SK-N-SH treated with all-trans-retinoic acid at 6 μM for 48 hours (cell line): ENCODE measurements at regions not wholly inside any gene's neighbourhood (a gene's known extent, or its start where the extent isn't known, plus 50 kb on each side); places are given as distances from the start of the nearest gene placed in this dataset.

Source experiments
- ARNTL ChIP-seq: fragments of 450-650 bp; formaldehyde crosslinking; IDR thresholded peaks from 2 replicates; pipeline ENCODE4 v1.5.0; 2020; ENCODE audit warnings: low read depth, mild to moderate bottlenecking, moderate library complexity, borderline replicate concordance
- BACH2 ChIP-seq: fragments of 250-450 bp; sonication (Bioruptor Pico); IDR thresholded peaks from 2 replicates; pipeline ENCODE4 v1.9.0; 2021; ENCODE audit warnings: mild to moderate bottlenecking, borderline replicate concordance
- CSDC2 ChIP-seq: fragments of 250-450 bp; sonication (Bioruptor Pico); IDR thresholded peaks from 2 replicates; pipeline ENCODE4 v1.5.0; 2020; ENCODE audit warnings: mild to moderate bottlenecking, moderate library complexity
- ESRRG ChIP-seq: fragments of 250-450 bp; sonication (Bioruptor Pico); IDR thresholded peaks from 2 replicates; pipeline ENCODE4 v1.6.1; 2021; ENCODE audit warnings: mild to moderate bottlenecking
- GLIS3 ChIP-seq: fragments of 250-450 bp; sonication (Bioruptor Pico); IDR thresholded peaks from 2 replicates; pipeline ENCODE4 v1.5.0; 2020; ENCODE audit warnings: mild to moderate bottlenecking, moderate library complexity
- RARB ChIP-seq: fragments of 250-450 bp; sonication (Bioruptor Pico); IDR thresholded peaks from 2 replicates; pipeline ENCODE4 v1.8.0; 2021; ENCODE audit warnings: mild to moderate bottlenecking, moderate library complexity
- ZFP3 ChIP-seq: fragments of 250-450 bp; sonication (Bioruptor Pico); IDR thresholded peaks from 2 replicates; pipeline ENCODE4 v1.5.0; 2020; ENCODE audit warnings: mild to moderate bottlenecking, moderate library complexity
- ZNF8 ChIP-seq: fragments of 450-650 bp; formaldehyde crosslinking; IDR thresholded peaks from 2 replicates; pipeline ENCODE4 v1.5.0; 2020; ENCODE audit warnings: mild to moderate bottlenecking, moderate library complexity
- TF ChIP-seq, protein P1 (sequence below): fragments of 250-450 bp; sonication (Bioruptor Pico); IDR thresholded peaks from 2 replicates; pipeline ENCODE4 v1.5.1; 2021; ENCODE audit warnings: mild to moderate bottlenecking, moderate library complexity
- TF ChIP-seq, protein P2 (sequence below): fragments of 250-450 bp; sonication (Bioruptor Pico); IDR thresholded peaks from 2 replicates; pipeline ENCODE4 v1.8.0; 2020; ENCODE audit warnings: mild to moderate bottlenecking, moderate library complexity, borderline replicate concordance

DNA sequence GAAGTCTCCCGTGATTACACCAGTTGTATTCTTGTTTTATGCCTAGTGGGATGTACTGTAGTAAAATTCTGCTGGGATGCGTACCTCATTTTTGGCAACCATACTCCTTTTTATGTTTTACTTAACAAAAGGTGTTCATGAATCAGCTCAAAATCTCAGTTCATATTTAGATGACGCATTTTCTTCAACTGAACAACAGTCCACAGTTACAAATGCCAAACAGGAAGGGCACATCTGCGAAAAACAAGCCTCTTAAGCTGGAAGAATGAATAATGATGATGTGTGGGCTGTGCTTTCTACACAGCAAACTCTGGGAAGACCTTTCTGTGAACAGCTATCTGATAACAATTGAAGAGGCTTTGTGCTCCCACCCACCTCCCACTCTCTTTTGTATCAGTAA is 68.4 kb upstream of the NRBF2 start:
- TF ChIP-seq CSDC2 = no peak
- no peak for TF ChIP-seq RARB (CRISPR knock-in tag)
- TF ChIP-seq, protein P1, sequence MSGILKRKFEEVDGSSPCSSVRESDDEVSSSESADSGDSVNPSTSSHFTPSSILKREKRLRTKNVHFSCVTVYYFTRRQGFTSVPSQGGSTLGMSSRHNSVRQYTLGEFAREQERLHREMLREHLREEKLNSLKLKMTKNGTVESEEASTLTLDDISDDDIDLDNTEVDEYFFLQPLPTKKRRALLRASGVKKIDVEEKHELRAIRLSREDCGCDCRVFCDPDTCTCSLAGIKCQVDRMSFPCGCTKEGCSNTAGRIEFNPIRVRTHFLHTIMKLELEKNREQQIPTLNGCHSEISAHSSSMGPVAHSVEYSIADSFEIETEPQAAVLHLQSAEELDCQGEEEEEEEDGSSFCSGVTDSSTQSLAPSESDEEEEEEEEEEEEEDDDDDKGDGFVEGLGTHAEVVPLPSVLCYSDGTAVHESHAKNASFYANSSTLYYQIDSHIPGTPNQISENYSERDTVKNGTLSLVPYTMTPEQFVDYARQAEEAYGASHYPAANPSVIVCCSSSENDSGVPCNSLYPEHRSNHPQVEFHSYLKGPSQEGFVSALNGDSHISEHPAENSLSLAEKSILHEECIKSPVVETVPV (CRISPR knock-in tag) = no peak
- no peak for TF ChIP-seq ZNF8
- TF ChIP-seq ZFP3 (CRISPR knock-in tag) = no peak
- no peak for TF ChIP-seq GLIS3 (CRISPR knock-in tag)
- TF ChIP-seq ESRRG = no peak
- no peak for TF ChIP-seq ARNTL (CRISPR knock-in tag)
- TF ChIP-seq, protein P2, sequence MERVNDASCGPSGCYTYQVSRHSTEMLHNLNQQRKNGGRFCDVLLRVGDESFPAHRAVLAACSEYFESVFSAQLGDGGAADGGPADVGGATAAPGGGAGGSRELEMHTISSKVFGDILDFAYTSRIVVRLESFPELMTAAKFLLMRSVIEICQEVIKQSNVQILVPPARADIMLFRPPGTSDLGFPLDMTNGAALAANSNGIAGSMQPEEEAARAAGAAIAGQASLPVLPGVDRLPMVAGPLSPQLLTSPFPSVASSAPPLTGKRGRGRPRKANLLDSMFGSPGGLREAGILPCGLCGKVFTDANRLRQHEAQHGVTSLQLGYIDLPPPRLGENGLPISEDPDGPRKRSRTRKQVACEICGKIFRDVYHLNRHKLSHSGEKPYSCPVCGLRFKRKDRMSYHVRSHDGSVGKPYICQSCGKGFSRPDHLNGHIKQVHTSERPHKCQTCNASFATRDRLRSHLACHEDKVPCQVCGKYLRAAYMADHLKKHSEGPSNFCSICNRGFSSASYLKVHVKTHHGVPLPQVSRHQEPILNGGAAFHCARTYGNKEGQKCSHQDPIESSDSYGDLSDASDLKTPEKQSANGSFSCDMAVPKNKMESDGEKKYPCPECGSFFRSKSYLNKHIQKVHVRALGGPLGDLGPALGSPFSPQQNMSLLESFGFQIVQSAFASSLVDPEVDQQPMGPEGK (CRISPR knock-in tag) = no peak
- no peak for TF ChIP-seq BACH2 (CRISPR knock-in tag)
